GM19025 (cell line): ENCODE measurements at regions not wholly inside any gene's neighbourhood (a gene's known extent, or its start where the extent isn't known, plus 50 kb on each side); places are given as distances from the start of the nearest gene placed in this dataset.
A peak's percentile ranks its signal among the peaks of the same experiment; 100 is the strongest.
"Not testable (repeated sequence)": the region's sequence is repeated elsewhere in the genome, so short reads cannot be mapped to it uniquely, and the experiment has no call there.

Source experiments
- ATAC-seq: cut with Tn5 transposase; IDR thresholded peaks from one replicate; pipeline ENCODE4 v1.9.1; 2021; ENCODE audit warnings: mild to moderate bottlenecking, low read depth, moderate library complexity; ENCODE audit not compliant: unreplicated experiment

DNA sequence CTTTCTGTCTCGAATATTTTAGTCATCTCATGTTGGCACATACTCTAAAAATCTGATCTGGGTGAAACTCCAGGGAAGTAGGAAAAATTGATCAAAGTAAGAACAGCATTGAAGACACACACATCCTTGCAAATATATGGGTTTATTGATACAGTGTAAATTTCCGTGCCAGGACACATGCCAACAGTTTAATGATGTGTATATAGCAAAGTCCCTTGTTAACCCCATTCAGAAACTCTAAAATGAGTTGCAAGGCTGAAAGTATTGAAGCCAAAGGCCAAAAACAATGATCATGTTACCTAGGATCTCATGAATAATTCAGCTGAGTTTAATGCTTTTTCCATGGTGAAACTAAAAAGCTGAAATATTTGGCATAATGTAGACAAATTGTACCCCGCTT lies 62.3 kb upstream of the FAM72C start:
- ATAC-seq: not testable (repeated sequence)

DNA sequence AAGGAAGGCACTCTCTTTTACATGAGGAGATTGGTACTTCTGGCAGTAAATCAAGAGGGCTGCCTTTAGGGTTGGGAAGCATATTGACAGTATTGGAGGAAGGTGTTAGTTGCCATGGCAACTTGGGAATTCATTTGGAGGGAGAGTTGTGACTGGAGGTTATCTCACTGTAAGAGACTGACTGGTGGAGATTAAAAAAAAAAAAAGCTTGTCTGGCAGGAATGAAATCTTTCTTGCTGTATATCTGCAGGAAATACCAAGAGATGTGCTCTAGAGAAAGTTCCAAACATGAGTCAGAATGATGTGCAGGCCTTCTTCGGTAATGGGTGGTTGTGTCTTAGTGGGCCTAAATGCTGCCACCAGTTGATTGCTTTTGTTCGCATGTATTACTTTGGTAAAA lies 59.8 kb upstream of the FAM72C start:
- not testable (repeated sequence) for ATAC-seq

DNA sequence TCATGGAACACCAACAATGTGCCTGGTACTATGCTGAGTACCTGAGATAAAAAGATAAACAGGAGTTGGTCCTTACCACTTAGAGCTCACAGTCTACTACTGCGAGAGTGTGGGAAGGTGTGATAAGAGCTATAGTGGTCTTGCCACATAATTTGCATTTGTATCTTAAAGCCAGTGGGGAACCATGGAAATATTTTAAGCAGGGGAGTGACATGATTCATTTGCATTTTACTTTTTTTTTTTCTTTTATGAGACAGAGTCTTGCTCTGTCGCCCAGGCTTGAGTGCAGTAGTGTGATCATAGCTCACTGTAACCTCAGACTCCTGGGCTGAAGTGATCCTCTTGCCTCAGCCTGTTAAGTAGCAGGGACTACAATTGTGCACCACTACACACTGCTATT lies 54.2 kb upstream of the FAM72C start:
- peak; percentile 55 for ATAC-seq

DNA sequence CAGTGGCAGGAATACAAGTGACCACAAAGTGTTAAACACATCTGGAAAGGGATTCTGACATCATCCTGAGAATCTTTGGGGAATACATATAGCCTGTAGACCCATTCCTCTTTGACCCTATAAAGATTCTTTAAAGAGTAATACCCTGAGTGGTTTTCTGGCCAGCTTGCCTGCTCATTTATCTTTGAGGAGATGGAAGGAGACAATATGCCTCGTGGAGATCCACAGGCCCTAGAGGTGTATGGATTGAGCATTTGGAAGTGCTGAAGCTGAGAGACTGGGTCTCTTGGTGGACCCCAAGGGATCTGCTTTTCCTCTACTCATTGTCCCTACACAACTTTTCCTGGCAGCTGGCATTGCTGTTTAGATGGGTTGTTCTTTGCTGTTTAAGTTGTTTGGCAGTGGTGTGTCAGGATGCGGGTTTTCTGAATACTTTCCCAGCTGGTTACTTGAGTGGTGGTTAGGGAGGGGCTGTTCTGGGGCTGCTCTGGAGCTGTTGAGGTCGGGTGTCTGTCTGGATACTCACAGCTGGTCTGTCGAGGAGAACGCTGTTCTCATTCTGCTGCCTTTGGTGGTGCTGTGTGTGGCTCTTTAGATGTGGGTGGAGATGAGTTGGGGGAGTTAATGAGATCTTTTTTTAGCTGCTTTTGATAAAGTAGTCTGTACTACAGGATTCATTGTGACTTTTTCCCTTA lies 50.1 kb upstream of the FAM72C start:
- not testable (repeated sequence) for ATAC-seq
